OCI-LY3 (cell line): ENCODE measurements at regions not wholly inside any gene's neighbourhood (a gene's known extent, or its start where the extent isn't known, plus 50 kb on each side); places are given as distances from the start of the nearest gene placed in this dataset.

ENCODE experiments used
- CTCF ChIP-seq: fragments of 200-600, 300-600 bp; sonication (generic); IDR thresholded peaks from 2 replicates; pipeline ENCODE4 v1.5.1; 2014; ENCODE audit warnings: antibody characterized with exemption, low read length, low read depth
- EZH2phosphoT487 ChIP-seq: fragments of 200-600 bp; shearing (Covaris generic); IDR thresholded peaks from 2 replicates; pipeline ENCODE4 v1.6.1; 2018; ENCODE audit warnings: antibody characterized with exemption, mixed run types, low read depth

GRCh38 chr7:79977481-79977880, 157.2 kb upstream of the GNAI1 start:
- TF ChIP-seq CTCF: no peak
- no peak for TF ChIP-seq EZH2phosphoT487
